HEK293 (cell line): ENCODE measurements at regions not wholly inside any gene's neighbourhood (a gene's known extent, or its start where the extent isn't known, plus 50 kb on each side); places are given as distances from the start of the nearest gene placed in this dataset.

ENCODE experiments used
- CTCF ChIA-PET: fragments of 350-600 bp; formaldehyde crosslinking; extraction: SDS; loops from one replicate; lab custom pipeline; 2021; ENCODE audit warnings: antibody characterized with exemption; lab: Yijun Ruan, JAX
- POLR2A ChIA-PET: fragments of 300-600 bp; formaldehyde crosslinking; extraction: SDS; loops from one replicate; lab custom pipeline; 2020; ENCODE audit warnings: antibody characterized with exemption, inconsistent platforms; lab: Yijun Ruan, JAX
- H3K27ac ChIP-seq: fragments of 200-500 bp; sonication (Bioruptor generic); 2 replicates; pipeline ENCODE4 v1.5.1; 2014; ENCODE audit warnings: low read depth, low read length, control low read depth, inconsistent platforms; ENCODE audit errors: extremely low read depth
- H3K36me3 ChIP-seq, 2 experiments: fragments of 200-500 bp in 1 of 2; sonication (Bioruptor generic) in 1 of 2; 1 replicate in 1 of 2; 2 replicates in 1 of 2; pipeline ENCODE4 v1.5.1; 2014 to 2017; ENCODE audit warnings: inconsistent platforms in 2 of 2, low read length in 2 of 2; ENCODE audit not compliant: control insufficient read depth in 2 of 2, insufficient read depth in 1 of 2
- H3K4me1 ChIP-seq: fragments of 200-500 bp; sonication (Bioruptor generic); 2 replicates; pipeline ENCODE4 v1.5.1; 2014; ENCODE audit warnings: mild to moderate bottlenecking, low read length, inconsistent platforms; ENCODE audit not compliant: control insufficient read depth, insufficient read depth
- H3K4me3 ChIP-seq: 2 replicates; pipeline ENCODE4 v1.5.1; 2011; ENCODE audit warnings: low read depth, mild to moderate bottlenecking, control low read depth, low read length, moderate library complexity
- H3K9me3 ChIP-seq: fragments of 200-500 bp; sonication (Bioruptor generic); 2 replicates; pipeline ENCODE4 v1.5.1; 2014; ENCODE audit warnings: low read depth, low read length, inconsistent platforms; ENCODE audit not compliant: control insufficient read depth, insufficient read depth
- GLIS1 ChIP-seq: fragments of 450-650 bp; formaldehyde crosslinking; IDR thresholded peaks from 2 replicates; pipeline ENCODE4 v1.5.1; 2016; ENCODE audit warnings: missing biosample characterization, missing genetic modification characterization
- HOXC10 ChIP-seq: sonication (generic); formaldehyde crosslinking; IDR thresholded peaks from 2 replicates; pipeline ENCODE4 v1.8.1; 2023; ENCODE audit warnings: mild to moderate bottlenecking, missing genetic modification reagents
- OVOL3 ChIP-seq: fragments of 450-650 bp; formaldehyde crosslinking; IDR thresholded peaks from 2 replicates; pipeline ENCODE4 v1.5.1; 2016; ENCODE audit warnings: missing biosample characterization, missing genetic modification characterization
- PBX3 ChIP-seq: sonication (generic); formaldehyde crosslinking; IDR thresholded peaks from 2 replicates; pipeline ENCODE4 v1.8.1; 2022; ENCODE audit warnings: mild to moderate bottlenecking, moderate library complexity, missing genetic modification reagents
- PRDM4 ChIP-seq: fragments of 450-650 bp; formaldehyde crosslinking; IDR thresholded peaks from 2 replicates; pipeline ENCODE4 v1.5.1; 2017; ENCODE audit warnings: missing biosample characterization, missing genetic modification characterization
- SCRT1 ChIP-seq: fragments of 450-650 bp; formaldehyde crosslinking; IDR thresholded peaks from 2 replicates; pipeline ENCODE4 v1.5.1; 2016; ENCODE audit warnings: missing biosample characterization, missing genetic modification characterization, borderline replicate concordance
- TSHZ1 ChIP-seq: fragments of 450-650 bp; formaldehyde crosslinking; IDR thresholded peaks from 2 replicates; pipeline ENCODE4 v1.5.1; 2016; ENCODE audit warnings: missing biosample characterization, missing genetic modification characterization, borderline replicate concordance
- WT1 ChIP-seq: fragments of 450-650 bp; formaldehyde crosslinking; IDR thresholded peaks from 2 replicates; pipeline ENCODE4 v1.5.1; 2016; ENCODE audit warnings: missing biosample characterization, missing genetic modification characterization
- ZBTB44 ChIP-seq: fragments of 450-650 bp; IDR thresholded peaks from 2 replicates; pipeline ENCODE4 v1.5.1; 2018; ENCODE audit warnings: missing biosample characterization, mild to moderate bottlenecking, missing genetic modification characterization
- ZBTB49 ChIP-seq: fragments of 450-650 bp; formaldehyde crosslinking; IDR thresholded peaks from 2 replicates; pipeline ENCODE4 v1.5.1; 2016; ENCODE audit warnings: missing biosample characterization, missing genetic modification characterization, low read depth
- ZFP41 ChIP-seq: fragments of 450-650 bp; formaldehyde crosslinking; IDR thresholded peaks from 2 replicates; pipeline ENCODE4 v1.5.1; 2016; ENCODE audit warnings: missing biosample characterization, missing genetic modification characterization, borderline replicate concordance
- ZNF140 ChIP-seq: fragments of 450-650 bp; formaldehyde crosslinking; IDR thresholded peaks from 2 replicates; pipeline ENCODE4 v1.5.1; 2016; ENCODE audit warnings: missing biosample characterization, missing genetic modification characterization
- TF ChIP-seq, protein P1 (sequence below): fragments of 450-650 bp; formaldehyde crosslinking; IDR thresholded peaks from 2 replicates; pipeline ENCODE4 v1.5.1; 2016; ENCODE audit warnings: missing biosample characterization, missing genetic modification characterization
- TF ChIP-seq, protein P2 (sequence below): fragments of 450-650 bp; formaldehyde crosslinking; IDR thresholded peaks from 2 replicates; pipeline ENCODE4 v1.5.1; 2016; ENCODE audit warnings: missing biosample characterization, missing genetic modification characterization
- TF ChIP-seq, protein P3 (sequence below): fragments of 450-650 bp; formaldehyde crosslinking; IDR thresholded peaks from 2 replicates; pipeline ENCODE4 v1.5.1; 2016; ENCODE audit warnings: missing biosample characterization, missing genetic modification characterization

DNA sequence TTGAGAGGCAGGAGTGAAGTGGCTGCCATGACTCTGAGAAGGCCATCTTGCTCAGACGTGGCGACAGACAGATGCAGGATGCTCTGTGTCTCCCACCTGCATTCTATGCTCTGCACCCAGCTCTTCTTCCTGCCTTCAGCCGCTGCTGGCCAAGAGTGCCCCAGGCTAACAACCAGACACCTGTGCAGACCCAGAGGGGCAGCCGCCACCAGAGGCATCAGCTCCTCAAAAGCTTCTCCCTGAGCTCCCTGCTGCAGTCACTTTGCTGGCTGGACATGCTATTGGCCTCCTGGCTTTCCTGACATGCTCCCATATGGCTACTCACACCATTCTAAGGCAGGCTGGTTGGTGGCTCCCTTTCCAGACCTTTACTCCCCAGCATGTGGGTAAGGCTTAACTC, 70.6 kb upstream of the GRB10 start:
- H3K4me1 ChIP-seq = no peaks in the 10 kb centered on the region
- ChIA-PET POLR2A (no interaction called here), CTCF (no interaction called here)
- H3K36me3 ChIP-seq = no peaks in the 10 kb centered on the region
- TF ChIP-seq, protein P1, sequence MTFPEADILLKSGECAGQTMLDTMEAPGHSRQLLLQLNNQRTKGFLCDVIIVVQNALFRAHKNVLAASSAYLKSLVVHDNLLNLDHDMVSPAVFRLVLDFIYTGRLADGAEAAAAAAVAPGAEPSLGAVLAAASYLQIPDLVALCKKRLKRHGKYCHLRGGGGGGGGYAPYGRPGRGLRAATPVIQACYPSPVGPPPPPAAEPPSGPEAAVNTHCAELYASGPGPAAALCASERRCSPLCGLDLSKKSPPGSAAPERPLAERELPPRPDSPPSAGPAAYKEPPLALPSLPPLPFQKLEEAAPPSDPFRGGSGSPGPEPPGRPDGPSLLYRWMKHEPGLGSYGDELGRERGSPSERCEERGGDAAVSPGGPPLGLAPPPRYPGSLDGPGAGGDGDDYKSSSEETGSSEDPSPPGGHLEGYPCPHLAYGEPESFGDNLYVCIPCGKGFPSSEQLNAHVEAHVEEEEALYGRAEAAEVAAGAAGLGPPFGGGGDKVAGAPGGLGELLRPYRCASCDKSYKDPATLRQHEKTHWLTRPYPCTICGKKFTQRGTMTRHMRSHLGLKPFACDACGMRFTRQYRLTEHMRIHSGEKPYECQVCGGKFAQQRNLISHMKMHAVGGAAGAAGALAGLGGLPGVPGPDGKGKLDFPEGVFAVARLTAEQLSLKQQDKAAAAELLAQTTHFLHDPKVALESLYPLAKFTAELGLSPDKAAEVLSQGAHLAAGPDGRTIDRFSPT (tag by site-specific recombination) = no peak
- TF ChIP-seq SCRT1 (tag by site-specific recombination) (no peak), TSHZ1 (tag by site-specific recombination) (no peak), WT1 (tag by site-specific recombination) (no peak), HOXC10 (CRISPR knock-in tag) (no peak), PBX3 (no peak), ZBTB44 (no peak), ZFP41 (no peak), GLIS1 (no peak)
- TF ChIP-seq, protein P2, sequence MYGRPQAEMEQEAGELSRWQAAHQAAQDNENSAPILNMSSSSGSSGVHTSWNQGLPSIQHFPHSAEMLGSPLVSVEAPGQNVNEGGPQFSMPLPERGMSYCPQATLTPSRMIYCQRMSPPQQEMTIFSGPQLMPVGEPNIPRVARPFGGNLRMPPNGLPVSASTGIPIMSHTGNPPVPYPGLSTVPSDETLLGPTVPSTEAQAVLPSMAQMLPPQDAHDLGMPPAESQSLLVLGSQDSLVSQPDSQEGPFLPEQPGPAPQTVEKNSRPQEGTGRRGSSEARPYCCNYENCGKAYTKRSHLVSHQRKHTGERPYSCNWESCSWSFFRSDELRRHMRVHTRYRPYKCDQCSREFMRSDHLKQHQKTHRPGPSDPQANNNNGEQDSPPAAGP (tag by site-specific recombination) = no peak
- TF ChIP-seq, protein P3, sequence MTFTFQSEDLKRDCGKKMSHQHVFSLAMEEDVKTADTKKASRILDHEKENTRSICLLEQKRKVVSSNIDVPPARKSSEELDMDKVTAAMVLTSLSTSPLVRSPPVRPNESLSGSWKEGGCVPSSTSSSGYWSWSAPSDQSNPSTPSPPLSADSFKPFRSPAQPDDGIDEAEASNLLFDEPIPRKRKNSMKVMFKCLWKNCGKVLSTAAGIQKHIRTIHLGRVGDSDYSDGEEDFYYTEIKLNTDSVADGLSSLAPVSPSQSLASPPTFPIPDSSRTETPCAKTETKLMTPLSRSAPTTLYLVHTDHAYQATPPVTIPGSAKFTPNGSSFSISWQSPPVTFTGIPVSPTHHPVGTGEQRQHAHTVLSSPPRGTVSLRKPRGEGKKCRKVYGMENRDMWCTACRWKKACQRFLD (tag by site-specific recombination) = no peak
- TF ChIP-seq, all 188 proteins: peak for 0
- H3K9me3 ChIP-seq = no peaks in the 10 kb centered on the region
- no peak overlapping the region for H3K27ac ChIP-seq
- H3K4me3 ChIP-seq = no peak overlapping the region

DNA sequence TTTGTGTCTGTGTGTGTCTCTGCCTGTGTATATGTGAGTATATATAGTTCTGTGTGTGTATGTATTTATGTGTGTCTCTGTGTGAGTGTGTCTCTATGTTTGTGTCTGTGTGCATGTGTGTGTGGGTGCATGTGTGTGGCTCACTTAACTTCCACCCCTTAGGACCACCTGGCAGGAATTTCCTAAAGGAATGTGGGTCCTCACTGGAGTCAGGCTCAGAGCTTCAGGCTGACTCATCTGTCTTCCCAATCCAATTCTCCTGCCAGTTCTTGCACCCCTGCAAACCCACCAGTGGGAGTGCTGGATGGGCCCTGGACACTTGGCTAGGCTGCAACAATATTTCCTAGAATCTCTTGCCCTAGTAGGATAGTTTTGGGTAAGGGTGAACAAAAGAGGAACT, 70.2 kb upstream of the GRB10 start:
- Histone ChIP-seq H3K27ac (no peak overlapping the region), H3K9me3 (no peaks in the 10 kb centered on the region), H3K4me1 (no peaks in the 10 kb centered on the region), H3K4me3 (no peak overlapping the region), H3K36me3 (no peaks in the 10 kb centered on the region)
- no peak for TF ChIP-seq ZNF140 (tag by site-specific recombination)
- TF ChIP-seq PRDM4 (tag by site-specific recombination) = no peak
- TF ChIP-seq OVOL3 (tag by site-specific recombination) = no peak
- no peak for TF ChIP-seq ZBTB49
- POLR2A ChIA-PET = no interaction called here
- CTCF ChIA-PET = no interaction called here
